ENCODE measurements at regions not wholly inside any gene's neighbourhood (a gene's known extent, or its start where the extent isn't known, plus 50 kb on each side); places are given as distances from the start of the nearest gene placed in this dataset.

DNA sequence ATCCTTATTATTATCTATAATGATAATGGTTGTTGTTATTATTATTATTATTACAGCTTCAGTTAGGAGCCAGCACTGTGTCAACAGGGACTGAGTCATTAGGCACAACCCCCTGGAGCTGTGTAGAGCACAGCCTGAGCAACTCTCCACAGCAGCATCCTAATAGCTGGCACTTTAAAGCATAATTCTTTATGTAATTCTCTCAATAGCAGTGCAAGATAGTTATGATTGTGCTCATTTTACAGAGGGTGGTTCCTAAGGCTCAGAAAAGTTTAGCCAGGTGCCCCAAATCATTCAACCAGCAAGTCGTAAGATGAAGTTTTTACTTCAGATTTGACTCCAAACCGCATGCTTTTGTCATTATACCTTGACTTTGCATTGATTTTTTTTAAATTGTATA lies 390.3 kb downstream of the ANXA1 start:
- 21 to 32% methylated on average over 2 of the region's 2 CpGs for WGBS, 2 donors
- H3K36me3 ChIP-seq (replicated peaks in 1 of 2; ENCODE audit: insufficient read depth in 1 of 2, low read depth in 2 of 2) = no peaks in the 10 kb centered on the region
- no peaks in the 10 kb centered on the region for H3K27me3 ChIP-seq
- H3K9me3 ChIP-seq = no peaks in the 10 kb centered on the region
- intact Hi-C loops (cut with DNase I) = no loop called here
- no peaks in the 10 kb centered on the region for H3K4me1 ChIP-seq
- no peak for DNase-seq
- no peak for ATAC-seq
- no peak overlapping the region for H3K4me3 ChIP-seq
- H3K27ac ChIP-seq = no peak overlapping the region
- TF ChIP-seq, protein P1, sequence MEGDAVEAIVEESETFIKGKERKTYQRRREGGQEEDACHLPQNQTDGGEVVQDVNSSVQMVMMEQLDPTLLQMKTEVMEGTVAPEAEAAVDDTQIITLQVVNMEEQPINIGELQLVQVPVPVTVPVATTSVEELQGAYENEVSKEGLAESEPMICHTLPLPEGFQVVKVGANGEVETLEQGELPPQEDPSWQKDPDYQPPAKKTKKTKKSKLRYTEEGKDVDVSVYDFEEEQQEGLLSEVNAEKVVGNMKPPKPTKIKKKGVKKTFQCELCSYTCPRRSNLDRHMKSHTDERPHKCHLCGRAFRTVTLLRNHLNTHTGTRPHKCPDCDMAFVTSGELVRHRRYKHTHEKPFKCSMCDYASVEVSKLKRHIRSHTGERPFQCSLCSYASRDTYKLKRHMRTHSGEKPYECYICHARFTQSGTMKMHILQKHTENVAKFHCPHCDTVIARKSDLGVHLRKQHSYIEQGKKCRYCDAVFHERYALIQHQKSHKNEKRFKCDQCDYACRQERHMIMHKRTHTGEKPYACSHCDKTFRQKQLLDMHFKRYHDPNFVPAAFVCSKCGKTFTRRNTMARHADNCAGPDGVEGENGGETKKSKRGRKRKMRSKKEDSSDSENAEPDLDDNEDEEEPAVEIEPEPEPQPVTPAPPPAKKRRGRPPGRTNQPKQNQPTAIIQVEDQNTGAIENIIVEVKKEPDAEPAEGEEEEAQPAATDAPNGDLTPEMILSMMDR (IDR thresholded peaks at IDR 0.05) = no peak
- TF ChIP-seq POLR2A (IDR thresholded peaks at IDR 0.05) = no peak

DNA sequence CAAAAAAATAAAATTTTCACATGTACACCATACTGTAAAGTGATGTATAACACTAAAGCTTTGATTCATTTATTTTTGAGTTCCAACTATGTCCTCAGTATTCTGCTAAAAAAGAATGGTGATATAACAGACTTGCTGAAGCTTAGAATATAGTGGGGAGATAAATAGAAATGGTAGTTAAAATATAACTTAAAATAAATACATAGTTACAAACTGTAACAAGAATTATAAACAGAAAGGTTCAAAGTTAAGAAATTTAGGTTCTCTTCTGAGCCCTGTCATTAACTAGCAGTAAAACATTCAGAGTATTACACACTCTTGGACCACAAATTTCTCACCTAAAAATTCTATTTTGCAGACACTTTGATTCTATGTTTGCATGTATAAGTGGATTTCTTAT lies 392.1 kb downstream of the ANXA1 start:
- no peaks in the 10 kb centered on the region for H3K4me1 ChIP-seq
- no peaks in the 10 kb centered on the region for H3K36me3 ChIP-seq (replicated peaks in 1 of 2; ENCODE audit: insufficient read depth in 1 of 2, low read depth in 2 of 2)
- H3K4me3 ChIP-seq = no peak overlapping the region
- DNase-seq (no peak), ATAC-seq (no peak)
- H3K27me3 ChIP-seq = no peaks in the 10 kb centered on the region
- intact Hi-C loops (cut with DNase I) = no loop called here
- TF ChIP-seq POLR2A (IDR thresholded peaks at IDR 0.05) = no peak
- TF ChIP-seq, protein P1 (IDR thresholded peaks at IDR 0.05) = no peak
- no peaks in the 10 kb centered on the region for H3K9me3 ChIP-seq
- no peak overlapping the region for H3K27ac ChIP-seq

GRCh38 chr9:73548201-73548600 lies 396.5 kb downstream of the ANXA1 start:
- Histone ChIP-seq H3K27ac (no peak overlapping the region), H3K4me1 (no peaks in the 10 kb centered on the region), H3K27me3 (no peaks in the 10 kb centered on the region), H3K9me3 (no peaks in the 10 kb centered on the region), H3K4me3 (no peak overlapping the region), H3K36me3 (replicated peaks in 1 of 2; ENCODE audit: insufficient read depth in 1 of 2, low read depth in 2 of 2) (no peaks in the 10 kb centered on the region)
- WGBS, 2 donors = 34% methylated on average over 5 of the region's 5 CpGs
- intact Hi-C loops (cut with DNase I) = no loop called here
- no peak for TF ChIP-seq POLR2A (IDR thresholded peaks at IDR 0.05)
- TF ChIP-seq, protein P1 (IDR thresholded peaks at IDR 0.05) = no peak
- no peak for ATAC-seq
- DNase-seq = no peak

DNA sequence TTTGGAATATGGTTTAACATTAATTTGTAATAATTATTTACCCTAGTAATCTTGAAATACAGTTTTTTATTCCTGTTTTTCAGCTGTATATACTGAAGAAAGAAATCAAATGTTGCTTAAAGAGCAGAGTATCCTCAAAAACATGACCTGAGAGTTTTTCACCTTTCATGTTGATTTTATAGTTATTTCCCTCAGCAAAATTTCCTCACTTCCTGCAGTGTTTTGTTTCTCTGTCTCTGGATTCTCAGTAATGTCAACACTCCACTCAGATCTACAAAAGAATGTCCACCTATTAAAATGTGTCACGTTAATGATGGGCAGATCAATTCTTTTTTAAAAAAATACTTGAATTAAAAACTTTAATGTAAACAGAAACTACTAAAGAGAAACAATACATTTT lies 398.3 kb downstream of the ANXA1 start:
- H3K27me3 ChIP-seq = no peaks in the 10 kb centered on the region
- no peak overlapping the region for H3K27ac ChIP-seq
- H3K4me1 ChIP-seq = no peaks in the 10 kb centered on the region
- TF ChIP-seq POLR2A (IDR thresholded peaks at IDR 0.05) = no peak
- TF ChIP-seq, protein P1 (IDR thresholded peaks at IDR 0.05) = no peak
- no peaks in the 10 kb centered on the region for H3K36me3 ChIP-seq (replicated peaks in 1 of 2; ENCODE audit: insufficient read depth in 1 of 2, low read depth in 2 of 2)
- no peak overlapping the region for H3K4me3 ChIP-seq
- DNase-seq = no peak
- WGBS, 2 donors = 31 to 33% methylated on average over 1 of the region's 1 CpG
- no peak for ATAC-seq
- H3K9me3 ChIP-seq = no peaks in the 10 kb centered on the region
- intact Hi-C loops (cut with DNase I) = no loop called here

DNA sequence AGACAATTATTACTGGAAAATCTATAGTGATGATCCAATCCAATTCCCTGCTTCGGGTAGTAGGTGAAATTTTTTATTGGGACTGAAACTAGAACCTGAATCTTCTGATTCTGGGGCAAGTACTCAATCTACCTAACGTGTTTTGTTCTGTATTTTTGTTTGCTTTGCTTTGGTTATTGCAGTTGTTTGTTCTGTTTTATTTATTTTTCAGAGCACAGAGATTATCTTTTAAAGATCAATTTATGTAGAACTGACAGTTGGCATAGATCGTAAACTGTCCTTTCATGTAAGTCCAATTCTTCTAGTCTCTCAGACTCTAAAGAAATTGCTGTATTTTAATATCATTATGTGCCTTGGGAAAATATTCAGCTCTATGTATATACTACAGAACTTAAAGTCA lies 401.6 kb downstream of the ANXA1 start:
- Histone ChIP-seq H3K27ac (no peak overlapping the region), H3K4me1 (no peaks in the 10 kb centered on the region), H3K4me3 (no peak overlapping the region), H3K27me3 (no peaks in the 10 kb centered on the region), H3K36me3 (replicated peaks in 1 of 2; ENCODE audit: insufficient read depth in 1 of 2, low read depth in 2 of 2) (no peaks in the 10 kb centered on the region), H3K9me3 (no peaks in the 10 kb centered on the region)
- DNase-seq (no peak), ATAC-seq (no peak)
- intact Hi-C loops (cut with DNase I) = no loop called here
- 17 to 21% methylated on average over 3 of the region's 3 CpGs for WGBS, 2 donors
- no peak for TF ChIP-seq POLR2A (IDR thresholded peaks at IDR 0.05)
- TF ChIP-seq, protein P1 (IDR thresholded peaks at IDR 0.05) = no peak

All from body of pancreas (tissue), 4 donors.